Esophagus squamous epithelium (tissue), 5 donors: ENCODE measurements at regions not wholly inside any gene's neighbourhood (a gene's known extent, or its start where the extent isn't known, plus 50 kb on each side); places are given as distances from the start of the nearest gene placed in this dataset.

ENCODE experiments used
- DNase-seq: peaks from one replicate; lab custom pipeline; 2025; lab: John Stamatoyannopoulos, UW
- H3K27ac ChIP-seq, 4 donors: fragments of 200-600 bp; sonication (generic); one replicate each; pipeline ENCODE4 v1.5.1; 2016 to 2019; ENCODE audit warnings: mild to moderate bottlenecking in 1 of 4
- H3K27me3 ChIP-seq, 4 donors: fragments of 200-600 bp; sonication (generic); 1 replicate in 3 of 4; 2 replicates in 1 of 4; pipeline versions ENCODE4 v1.5.1 to v1.6.0; 2017 to 2021; ENCODE audit warnings: antibody characterized with exemption in 1 of 4
- H3K36me3 ChIP-seq, 3 donors: fragments of 200-600 bp; sonication (generic); one replicate each; pipeline ENCODE4 v1.5.1; 2016 to 2019
- H3K4me1 ChIP-seq, 3 donors: fragments of 200-600 bp; sonication (generic); one replicate each; pipeline ENCODE4 v1.5.1; 2017 to 2019
- H3K4me3 ChIP-seq, 4 donors: fragments of 200-600 bp; sonication (generic); 1 replicate in 3 of 4; 2 replicates in 1 of 4; pipeline ENCODE4 v1.5.1; 2016 to 2019; ENCODE audit warnings: mild to moderate bottlenecking in 2 of 4, moderate library complexity in 1 of 4
- H3K9me3 ChIP-seq, 3 donors: fragments of 200-600 bp; sonication (generic); one replicate each; pipeline ENCODE4 v1.5.1; 2016 to 2019
- CTCF ChIP-seq, 6 experiments: fragments of 450-650 bp in 4 of 6; fragments of 200-600 bp in 2 of 6; sonication (generic) in 2 of 6; IDR thresholded peaks; one replicate each; pipeline ENCODE4 v1.5.1; 2016 to 2019; ENCODE audit warnings: antibody characterized with exemption in 6 of 6, mild to moderate bottlenecking in 4 of 6, moderate library complexity in 4 of 6
- POLR2A ChIP-seq, 4 donors: fragments of 450-650 bp; IDR thresholded peaks; one replicate each; pipeline ENCODE4 v1.6.1; 2017; ENCODE audit warnings: antibody characterized with exemption in 4 of 4, mild to moderate bottlenecking in 4 of 4, moderate library complexity in 3 of 4
- WGBS, 2 donors: methylation state at CpG; one replicate each; pipeline ENCODE4 v1.1.5; 2018; 5-methylcytosine and 5-hydroxymethylcytosine counted together
- intact Hi-C: fragments of 100-400 bp; cut with DNase I; formaldehyde crosslinking; loops from one replicate; pipeline ENCODE4 v1.15.0; 2022
- donor health status: DM: yes; HTN: yes; CAD: no.

- Histone ChIP-seq H3K4me1 (peaks cover 0 to 12% (median 0%) of the 10 kb centered on the region in 3 donors), H3K36me3 (no peaks in the 10 kb centered on the region), H3K27me3 (no peaks in the 10 kb centered on the region), H3K27ac (no peak overlapping the region), H3K9me3 (no peaks in the 10 kb centered on the region), H3K4me3 (no peak overlapping the region)
- intact Hi-C loops, result no loop called here
- no peak for DNase-seq
- TF ChIP-seq POLR2A (IDR thresholded peaks at IDR 0.05) (no peak), CTCF (IDR thresholded peaks at IDR 0.05) (no peak)
- 64 to 83% methylated on average over 1 of the region's 1 CpG for WGBS, 2 donors
Measured at GRCh38 chr7:117942780-117943179, 69.5 kb upstream of the CTTNBP2 start.

- intact Hi-C loops, result no loop called here
- H3K36me3 ChIP-seq, result no peaks in the 10 kb centered on the region
- no peak overlapping the region for H3K4me3 ChIP-seq
- 36 to 54% methylated on average over 1 of the region's 1 CpG for WGBS, 2 donors
- H3K4me1 ChIP-seq, result peaks cover 0 to 24% (median 0%) of the 10 kb centered on the region in 3 donors
- DNase-seq, result no peak
- no peak for TF ChIP-seq CTCF (IDR thresholded peaks at IDR 0.05)
- no peak for TF ChIP-seq POLR2A (IDR thresholded peaks at IDR 0.05)
- H3K27me3 ChIP-seq, result no peaks in the 10 kb centered on the region
- no peak overlapping the region for H3K27ac ChIP-seq
- no peaks in the 10 kb centered on the region for H3K9me3 ChIP-seq
Measured at GRCh38 chr7:117944886-117945285, 71.6 kb upstream of the CTTNBP2 start.

- peaks cover 0 to 35% (median 0%) of the 10 kb centered on the region in 3 donors for H3K4me1 ChIP-seq
- no peak overlapping the region for H3K4me3 ChIP-seq
- WGBS, 2 donors, result 36 to 47% methylated on average over 2 of the region's 2 CpGs
- no peak for TF ChIP-seq POLR2A (IDR thresholded peaks at IDR 0.05)
- no peaks in the 10 kb centered on the region for H3K9me3 ChIP-seq
- no peak for DNase-seq
- H3K36me3 ChIP-seq, result no peaks in the 10 kb centered on the region
- H3K27ac ChIP-seq, result no peak overlapping the region
- intact Hi-C loops, result no loop called here
- no peaks in the 10 kb centered on the region for H3K27me3 ChIP-seq
Measured at GRCh38 chr7:117946151-117946633, 73.0 kb upstream of the CTTNBP2 start.

- WGBS, 2 donors, result 13 to 20% methylated on average over 1 of the region's 1 CpG
- Histone ChIP-seq H3K36me3 (no peaks in the 10 kb centered on the region), H3K9me3 (no peaks in the 10 kb centered on the region), H3K4me3 (no peak overlapping the region), H3K27me3 (no peaks in the 10 kb centered on the region), H3K27ac (peak overlapping the region in 1 of 4 donors; percentile 57), H3K4me1 (peaks cover 0 to 36% (median 0%) of the 10 kb centered on the region in 3 donors)
- no peak for DNase-seq
- no peak for TF ChIP-seq POLR2A (IDR thresholded peaks at IDR 0.05)
- peak in 3 of 6 experiments; percentile 7 to 31 (median 21) for TF ChIP-seq CTCF (IDR thresholded peaks at IDR 0.05)
- intact Hi-C loops, result no loop called here
Measured at GRCh38 chr7:117949232-117949631, 76.0 kb upstream of the CTTNBP2 start.

GRCh38 chr7:117950601-117951260 lies 77.5 kb upstream of the CTTNBP2 start:
- intact Hi-C loops, result no loop called here
- Histone ChIP-seq H3K27ac (peak overlapping the region in 2 of 4 donors; percentile 48 to 57), H3K27me3 (no peaks in the 10 kb centered on the region), H3K4me1 (peaks cover 0 to 31% (median 0%) of the 10 kb centered on the region in 3 donors), H3K9me3 (no peaks in the 10 kb centered on the region), H3K36me3 (no peaks in the 10 kb centered on the region), H3K4me3 (no peak overlapping the region)
- WGBS, 2 donors, result 46 to 61% methylated on average over 6 of the region's 6 CpGs
- TF ChIP-seq CTCF (IDR thresholded peaks at IDR 0.05) (no peak), POLR2A (IDR thresholded peaks at IDR 0.05) (no peak)
- no peak for DNase-seq
